DND-41 (cell line): ENCODE measurements at regions not wholly inside any gene's neighbourhood (a gene's known extent, or its start where the extent isn't known, plus 50 kb on each side); places are given as distances from the start of the nearest gene placed in this dataset.

Experiments used
- CTCF ChIP-seq: IDR thresholded peaks from 2 replicates; pipeline ENCODE4 v1.5.1; 2012; ENCODE audit warnings: borderline replicate concordance, low read length, moderate library complexity, mild to moderate bottlenecking; ENCODE audit not compliant: poor library complexity, severe bottlenecking; ENCODE audit errors: extremely low read depth
- EZH2 ChIP-seq: IDR thresholded peaks from 3 replicates; pipeline ENCODE4 v1.6.1; 2012; ENCODE audit warnings: borderline replicate concordance, low read depth, mild to moderate bottlenecking, moderate library complexity, low read length, inconsistent platforms; ENCODE audit not compliant: severe bottlenecking

- TF ChIP-seq CTCF (no peak), EZH2 (no peak)
Measured at GRCh38 chr3:127428344-127428997, 140.6 kb upstream of the PRR20G start.
